Body of pancreas (tissue), 4 donors: ENCODE measurements at regions not wholly inside any gene's neighbourhood (a gene's known extent, or its start where the extent isn't known, plus 50 kb on each side); places are given as distances from the start of the nearest gene placed in this dataset.

Experiments
- ATAC-seq: fragments of 150-250 bp; one replicate; pipeline ENCODE4 v1.9.1; 2016
- DNase-seq, 4 donors: peaks; one replicate each; pipeline ENCODE4 v3.0.0-alpha.2; 2019
- H3K27ac ChIP-seq, 4 donors: fragments of 200-600 bp; sonication (generic); 1 replicate in 3 of 4; 2 replicates in 1 of 4; pipeline versions ENCODE4 v1.5.1 to v1.6.1; 2016 to 2019; ENCODE audit warnings: mild to moderate bottlenecking in 1 of 4, mixed read lengths in 1 of 4, moderate library complexity in 1 of 4
- H3K27me3 ChIP-seq, 2 donors: fragments of 200-600 bp; sonication (generic); one replicate each; pipeline ENCODE4 v1.6.0; 2016; ENCODE audit warnings: mild to moderate bottlenecking in 1 of 2
- H3K36me3 ChIP-seq, 2 donors: fragments of 200-600 bp; sonication (generic); replicated peaks in 1 of 2; 2 replicates each; pipeline ENCODE4 v1.5.1; 2016; ENCODE audit warnings: low read depth in 2 of 2; ENCODE audit not compliant: insufficient read depth in 1 of 2
- H3K4me1 ChIP-seq: fragments of 200-600 bp; sonication (generic); one replicate; pipeline ENCODE4 v1.6.0; 2016
- H3K4me3 ChIP-seq, 2 donors: fragments of 200-600 bp; sonication (generic); 1 replicate in 1 of 2; 2 replicates in 1 of 2; pipeline ENCODE4 v1.5.1; 2016 to 2019
- H3K9me3 ChIP-seq, 3 donors: fragments of 200-600 bp; sonication (generic); 1 replicate in 2 of 3; 2 replicates in 1 of 3; pipeline ENCODE4 v1.5.1; 2016
- POLR2A ChIP-seq, 3 donors: fragments of 450-650 bp; IDR thresholded peaks; one replicate each; pipeline ENCODE4 v1.6.1; 2016; ENCODE audit warnings: antibody characterized with exemption in 3 of 3, mild to moderate bottlenecking in 2 of 3
- WGBS, 2 donors: methylation state at CpG; one replicate each; pipeline ENCODE4 v1.1.5; 2017; 5-methylcytosine and 5-hydroxymethylcytosine counted together
- intact Hi-C: fragments of 100-400 bp; cut with DNase I; formaldehyde crosslinking; loops from one replicate; pipeline ENCODE4 v1.15.1; 2023
- TF ChIP-seq, protein P1 (sequence below), 7 experiments: fragments of 450-650 bp in 4 of 7; fragments of 200-600 bp in 3 of 7; sonication (generic) in 3 of 7; IDR thresholded peaks; one replicate each; pipeline ENCODE4 v1.5.1; 2016 to 2019; ENCODE audit warnings: antibody characterized with exemption in 7 of 7

DNA sequence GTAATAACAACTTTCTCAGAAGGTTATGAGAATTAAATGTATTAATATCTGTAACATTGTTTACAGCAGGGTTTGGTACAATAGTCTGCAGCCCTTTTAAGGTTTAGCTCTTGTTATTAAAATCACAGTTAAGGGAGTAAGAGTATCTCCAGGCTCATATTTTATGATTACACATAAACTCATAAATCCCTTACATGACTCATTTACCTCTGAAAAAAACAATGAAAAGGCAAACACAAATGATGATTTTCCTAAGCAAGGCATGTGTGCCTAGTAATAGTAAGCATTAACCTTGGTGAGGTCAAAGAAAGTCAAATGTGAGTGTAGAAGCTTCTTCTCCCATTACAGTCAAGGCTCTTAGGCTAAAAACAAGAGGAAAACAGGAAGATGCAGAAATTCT is 84.5 kb upstream of the ADGRL4 start:
- no peak for DNase-seq
- no peak overlapping the region for H3K4me3 ChIP-seq
- H3K36me3 ChIP-seq = no peaks in the 10 kb centered on the region
- intact Hi-C loops = no loop called here
- no peaks in the 10 kb centered on the region for H3K9me3 ChIP-seq
- no peaks in the 10 kb centered on the region for H3K4me1 ChIP-seq
- TF ChIP-seq POLR2A (IDR thresholded peaks at IDR 0.05) = no peak
- TF ChIP-seq, protein P1, sequence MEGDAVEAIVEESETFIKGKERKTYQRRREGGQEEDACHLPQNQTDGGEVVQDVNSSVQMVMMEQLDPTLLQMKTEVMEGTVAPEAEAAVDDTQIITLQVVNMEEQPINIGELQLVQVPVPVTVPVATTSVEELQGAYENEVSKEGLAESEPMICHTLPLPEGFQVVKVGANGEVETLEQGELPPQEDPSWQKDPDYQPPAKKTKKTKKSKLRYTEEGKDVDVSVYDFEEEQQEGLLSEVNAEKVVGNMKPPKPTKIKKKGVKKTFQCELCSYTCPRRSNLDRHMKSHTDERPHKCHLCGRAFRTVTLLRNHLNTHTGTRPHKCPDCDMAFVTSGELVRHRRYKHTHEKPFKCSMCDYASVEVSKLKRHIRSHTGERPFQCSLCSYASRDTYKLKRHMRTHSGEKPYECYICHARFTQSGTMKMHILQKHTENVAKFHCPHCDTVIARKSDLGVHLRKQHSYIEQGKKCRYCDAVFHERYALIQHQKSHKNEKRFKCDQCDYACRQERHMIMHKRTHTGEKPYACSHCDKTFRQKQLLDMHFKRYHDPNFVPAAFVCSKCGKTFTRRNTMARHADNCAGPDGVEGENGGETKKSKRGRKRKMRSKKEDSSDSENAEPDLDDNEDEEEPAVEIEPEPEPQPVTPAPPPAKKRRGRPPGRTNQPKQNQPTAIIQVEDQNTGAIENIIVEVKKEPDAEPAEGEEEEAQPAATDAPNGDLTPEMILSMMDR (IDR thresholded peaks at IDR 0.05) = no peak
- H3K27me3 ChIP-seq = no peaks in the 10 kb centered on the region
- no peak overlapping the region for H3K27ac ChIP-seq
- no peak for ATAC-seq

DNA sequence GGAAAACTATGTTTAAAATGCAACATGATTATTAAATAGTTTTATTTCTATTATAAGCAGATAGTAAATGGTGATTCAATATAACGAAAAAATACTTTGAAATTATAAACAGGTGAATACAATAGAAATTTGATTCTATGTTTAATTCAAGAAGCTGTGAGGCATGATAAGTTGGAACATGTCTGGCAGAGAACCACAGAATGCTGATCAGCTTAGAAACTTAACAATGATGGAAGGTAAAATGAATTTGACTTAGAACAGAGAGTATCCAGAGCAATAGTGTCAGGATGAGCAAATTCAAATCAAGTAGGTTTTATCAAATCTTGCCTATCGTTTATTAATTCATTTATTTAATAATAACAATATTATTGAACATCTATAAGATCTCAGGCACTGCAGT is 83.4 kb upstream of the ADGRL4 start:
- no peak for ATAC-seq
- H3K27ac ChIP-seq = no peak overlapping the region
- H3K9me3 ChIP-seq = no peaks in the 10 kb centered on the region

DNA sequence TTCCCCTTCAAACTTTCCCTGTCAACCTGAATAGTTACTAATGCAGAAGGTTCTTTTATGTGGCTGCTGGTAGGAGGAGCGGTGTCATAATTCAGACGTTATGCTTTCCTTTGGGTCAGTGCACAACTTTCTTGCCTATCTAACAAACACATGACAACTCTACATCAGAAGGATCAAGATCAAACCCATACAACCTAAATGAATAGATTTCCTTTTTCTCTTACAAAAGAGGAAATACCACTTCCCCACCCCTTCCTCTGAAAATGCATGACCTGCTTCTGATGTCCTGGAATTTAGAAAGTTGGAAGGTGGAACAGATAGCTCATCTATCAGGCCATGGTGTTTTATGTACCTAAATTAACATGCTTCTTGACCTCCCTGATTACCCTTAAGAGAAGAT is 75.7 kb upstream of the ADGRL4 start:
- intact Hi-C loops = no loop called here
- Histone ChIP-seq H3K4me3 (no peak overlapping the region), H3K9me3 (no peaks in the 10 kb centered on the region), H3K36me3 (no peaks in the 10 kb centered on the region), H3K27me3 (no peaks in the 10 kb centered on the region), H3K27ac (no peak overlapping the region), H3K4me1 (no peaks in the 10 kb centered on the region)
- WGBS, 2 donors = 68 to 71% methylated on average over 2 of the region's 2 CpGs
- ATAC-seq (no peak), DNase-seq (no peak)
- TF ChIP-seq, protein P1 (IDR thresholded peaks at IDR 0.05) = no peak

More for the DNA sequence above, 83.4 kb upstream of the ADGRL4 start:
- WGBS, 2 donors = 31 to 35% methylated on average over 2 of the region's 2 CpGs
- intact Hi-C loops = no loop called here
- no peak for DNase-seq
- Histone ChIP-seq H3K36me3 (no peaks in the 10 kb centered on the region), H3K4me3 (no peak overlapping the region), H3K27me3 (no peaks in the 10 kb centered on the region), H3K4me1 (no peaks in the 10 kb centered on the region)
- TF ChIP-seq POLR2A (IDR thresholded peaks at IDR 0.05) = no peak
- TF ChIP-seq, protein P1 (IDR thresholded peaks at IDR 0.05) = no peak

DNA sequence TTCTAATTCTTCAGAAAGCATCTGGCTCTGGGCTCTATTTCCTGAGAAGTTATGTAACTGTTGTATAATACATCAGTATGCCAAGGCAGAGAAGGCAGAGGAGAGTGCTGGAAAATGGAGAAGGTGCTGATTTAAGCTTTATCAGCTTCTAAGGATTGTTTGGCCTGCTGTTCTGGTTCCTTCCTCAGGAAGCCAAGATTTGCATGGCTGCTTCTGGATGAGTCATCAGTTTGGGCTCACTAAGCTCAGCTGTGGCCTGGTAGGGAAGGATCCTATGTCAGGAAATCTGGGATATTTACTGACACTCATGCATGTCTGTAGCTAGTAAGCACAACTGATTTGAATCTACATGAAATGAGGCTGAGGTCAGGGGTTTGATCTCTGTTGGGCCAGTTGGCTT is 73.2 kb upstream of the ADGRL4 start:
- Histone ChIP-seq H3K36me3 (no peaks in the 10 kb centered on the region), H3K4me3 (no peak overlapping the region), H3K4me1 (no peaks in the 10 kb centered on the region), H3K27me3 (no peaks in the 10 kb centered on the region), H3K9me3 (no peaks in the 10 kb centered on the region), H3K27ac (no peak overlapping the region)
- peak; percentile 52 for ATAC-seq
- intact Hi-C loops = no loop called here
- DNase-seq = peak in 1 of 4 donors; percentile 3
- no peak for TF ChIP-seq POLR2A (IDR thresholded peaks at IDR 0.05)
- TF ChIP-seq, protein P1 (IDR thresholded peaks at IDR 0.05) = no peak

DNA sequence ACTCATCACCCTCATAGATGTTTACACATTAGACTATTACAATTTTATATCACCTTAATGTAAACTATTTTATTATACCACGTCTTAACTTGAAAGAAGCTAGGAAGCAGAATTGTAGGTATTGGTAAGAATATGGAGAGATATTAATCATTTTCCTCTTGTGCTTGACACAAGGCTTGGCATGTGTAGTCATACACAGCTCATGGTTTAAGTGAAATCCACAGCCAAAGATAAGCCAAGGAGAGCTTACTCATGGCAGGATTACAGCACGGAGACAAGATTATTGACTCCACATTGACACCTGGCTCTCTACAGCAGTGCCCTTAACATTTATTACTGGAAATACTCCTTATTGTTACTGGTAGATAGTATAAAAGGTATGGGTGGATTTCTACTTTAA is 68.4 kb upstream of the ADGRL4 start:
- no peaks in the 10 kb centered on the region for H3K27me3 ChIP-seq
- DNase-seq (no peak), ATAC-seq (no peak)
- intact Hi-C loops = no loop called here
- 63 to 69% methylated on average over 2 of the region's 2 CpGs for WGBS, 2 donors
- TF ChIP-seq POLR2A (IDR thresholded peaks at IDR 0.05) = no peak
- TF ChIP-seq, protein P1 (IDR thresholded peaks at IDR 0.05) = no peak
- H3K4me1 ChIP-seq = no peaks in the 10 kb centered on the region
- no peak overlapping the region for H3K27ac ChIP-seq
- no peaks in the 10 kb centered on the region for H3K9me3 ChIP-seq
- no peak overlapping the region for H3K4me3 ChIP-seq
- H3K36me3 ChIP-seq = no peaks in the 10 kb centered on the region
